HG03432 (cell line): ENCODE measurements at regions not wholly inside any gene's neighbourhood (a gene's known extent, or its start where the extent isn't known, plus 50 kb on each side); places are given as distances from the start of the nearest gene placed in this dataset.

Source experiments
- ATAC-seq: cut with Tn5 transposase; IDR thresholded peaks from one replicate; pipeline ENCODE4 v1.9.1; 2021; ENCODE audit warnings: mild to moderate bottlenecking, moderate library complexity; ENCODE audit not compliant: unreplicated experiment

DNA sequence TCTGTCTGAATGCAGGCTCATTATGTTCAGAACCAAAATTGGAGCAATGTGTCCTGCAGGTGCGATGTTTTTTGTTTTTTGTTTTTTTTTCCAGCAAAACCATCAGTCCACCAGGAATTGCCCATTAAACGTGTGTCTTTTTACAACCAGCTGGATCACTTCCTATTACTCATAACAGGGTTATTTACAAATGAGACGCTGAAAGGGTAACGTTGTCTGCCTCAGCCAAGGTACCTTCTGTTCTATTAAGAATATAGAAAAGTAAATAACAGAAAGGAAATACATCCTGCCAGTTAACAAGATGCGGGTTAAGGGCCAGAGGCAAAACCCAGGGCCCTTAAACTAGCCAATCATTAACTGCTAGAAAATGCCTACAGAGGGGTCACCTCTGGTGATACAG, 590.4 kb downstream of the TBC1D4 start:
- no peak for ATAC-seq

DNA sequence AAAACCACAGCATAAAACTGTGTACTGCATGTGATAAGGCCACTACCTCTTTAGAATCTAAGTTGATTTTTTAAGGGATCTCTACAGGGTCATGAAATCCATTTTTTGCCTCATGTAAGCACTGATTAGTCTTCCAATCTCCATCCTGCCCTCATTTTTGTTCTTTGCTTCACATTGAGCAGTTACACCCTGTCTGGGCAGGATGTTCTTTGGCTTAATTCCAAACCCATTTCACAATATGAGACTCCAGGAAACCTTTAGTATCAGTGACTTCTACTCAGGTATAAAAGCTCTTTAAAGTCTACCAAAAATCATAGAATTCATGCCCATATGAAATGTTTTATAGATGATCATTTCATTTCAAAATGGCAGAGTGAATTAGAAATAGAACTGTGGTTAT, 592.6 kb downstream of the TBC1D4 start:
- no peak for ATAC-seq

DNA sequence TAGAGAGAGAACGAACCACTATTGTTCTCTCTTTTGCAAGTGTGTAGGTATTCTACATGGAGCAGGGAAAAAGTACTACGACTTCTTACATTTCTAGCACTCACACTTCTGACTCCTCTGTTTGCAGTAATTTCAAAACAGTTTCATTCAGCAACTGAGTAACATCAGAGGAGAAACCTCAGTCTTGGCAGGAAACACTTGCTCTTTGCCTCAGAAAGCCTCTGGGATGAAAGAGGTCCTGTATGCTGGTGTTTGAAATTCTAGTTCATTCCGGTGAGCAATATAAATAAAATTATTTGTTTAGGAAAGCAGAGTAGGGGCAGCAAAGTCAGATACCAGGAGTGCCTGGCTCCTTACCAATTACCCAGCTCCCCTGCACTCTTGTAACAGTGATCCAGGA, 595.5 kb downstream of the TBC1D4 start:
- ATAC-seq = no peak

DNA sequence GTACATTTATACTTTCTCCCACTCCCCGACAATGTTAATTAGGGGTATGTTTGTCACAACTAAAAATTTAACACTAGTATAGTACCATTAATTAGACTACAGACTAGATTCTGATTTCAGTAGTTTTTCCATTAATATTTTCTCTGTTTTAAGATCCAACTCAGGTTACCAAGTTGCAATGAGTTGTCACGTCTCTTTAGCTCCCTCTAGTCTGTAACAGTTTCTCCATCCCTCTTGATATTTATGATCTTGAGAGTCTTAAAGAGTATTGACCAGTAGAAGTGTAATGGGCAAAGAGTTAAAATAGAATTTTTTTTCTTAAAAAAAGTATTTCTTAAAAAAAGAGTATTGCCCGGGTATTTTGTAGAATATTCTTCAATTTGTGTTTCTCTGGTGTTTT, 598.1 kb downstream of the TBC1D4 start:
- ATAC-seq = no peak

DNA sequence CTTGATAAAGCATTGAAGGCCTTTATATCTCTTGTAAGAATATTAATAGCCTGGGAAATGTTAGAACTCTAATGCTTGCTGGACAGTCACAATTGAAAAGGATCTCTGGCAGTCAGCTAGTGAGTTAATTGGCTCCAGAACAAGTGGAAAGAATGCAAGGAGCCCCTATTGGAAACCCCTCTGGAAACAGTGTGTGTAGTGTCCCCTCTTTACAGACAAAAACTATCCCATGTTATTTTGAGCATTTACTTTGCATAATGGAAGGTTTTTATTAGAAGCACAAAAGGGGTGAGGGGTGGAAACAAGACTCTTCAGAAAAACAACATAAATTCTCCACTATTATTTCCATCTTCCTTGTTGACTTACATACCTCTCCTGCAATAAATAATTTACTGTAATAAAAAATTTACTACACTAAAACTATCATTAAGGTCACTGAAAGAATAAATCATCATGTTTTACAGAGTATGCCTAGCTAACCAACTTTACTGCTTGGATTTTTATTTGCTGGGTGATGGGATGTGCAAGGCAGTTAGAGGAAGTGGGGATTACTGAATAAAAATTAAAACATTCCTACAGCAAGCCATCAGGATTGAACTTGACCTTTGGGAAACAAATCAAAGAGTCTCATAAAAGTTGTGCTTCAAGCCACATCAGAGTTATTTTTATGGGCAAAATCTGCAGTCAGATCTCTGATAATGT, 610.4 kb downstream of the TBC1D4 start:
- ATAC-seq = no peak

DNA sequence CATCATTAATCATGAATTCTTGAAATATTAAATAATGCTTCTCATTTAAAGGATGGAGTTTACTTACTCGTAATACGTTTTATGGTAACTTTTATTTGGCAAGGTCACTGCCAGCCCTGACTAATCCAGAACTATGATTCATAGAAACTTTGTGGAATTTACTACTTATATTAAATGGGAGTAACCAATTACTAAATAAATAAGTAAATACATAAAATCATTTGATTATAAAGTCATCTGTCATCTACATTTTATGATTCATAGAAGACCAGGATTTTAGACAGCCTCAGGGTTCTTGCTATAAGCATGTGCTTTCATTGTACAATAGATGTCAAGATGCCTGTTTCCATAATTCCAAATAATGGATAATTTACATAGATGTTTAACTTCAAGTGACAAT, 611.1 kb downstream of the TBC1D4 start:
- no peak for ATAC-seq

DNA sequence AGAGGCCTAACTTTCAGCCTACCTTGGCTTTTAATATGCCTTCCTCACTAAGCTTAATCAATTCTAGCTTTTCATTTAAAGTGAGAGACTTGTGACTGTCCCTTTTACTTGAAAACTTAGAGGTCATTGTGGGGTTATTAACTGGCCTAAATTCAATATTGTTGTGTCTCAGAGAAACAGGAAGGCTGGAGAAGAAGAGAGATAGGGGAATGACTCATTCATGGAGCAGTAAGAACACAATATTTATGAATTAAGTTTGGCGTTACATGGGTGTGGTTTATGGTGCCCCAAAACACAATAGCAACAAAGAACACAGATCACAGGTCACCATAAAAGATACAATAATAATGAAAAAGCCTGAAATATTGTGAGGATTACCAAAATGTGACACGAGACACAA, 612.1 kb downstream of the TBC1D4 start:
- ATAC-seq = no peak

DNA sequence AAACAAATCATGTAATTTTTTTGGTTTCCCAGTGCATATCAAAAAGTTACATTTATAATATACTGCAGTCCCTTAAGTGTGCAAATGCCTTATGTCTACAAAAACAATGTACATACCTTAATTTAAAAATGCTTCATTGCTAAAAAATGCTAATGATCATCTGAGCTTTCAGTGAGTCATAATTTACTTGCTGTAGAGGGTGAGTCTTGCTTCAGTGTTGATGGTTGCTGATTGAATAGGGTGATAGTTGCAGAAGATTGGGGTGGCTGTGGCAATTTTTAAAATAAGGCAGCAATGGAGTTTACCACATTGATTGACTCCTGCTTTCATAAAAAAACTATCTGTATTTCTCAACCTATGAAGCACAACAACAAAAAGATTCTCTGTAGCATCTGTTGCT, 613.9 kb downstream of the TBC1D4 start:
- no peak for ATAC-seq

DNA sequence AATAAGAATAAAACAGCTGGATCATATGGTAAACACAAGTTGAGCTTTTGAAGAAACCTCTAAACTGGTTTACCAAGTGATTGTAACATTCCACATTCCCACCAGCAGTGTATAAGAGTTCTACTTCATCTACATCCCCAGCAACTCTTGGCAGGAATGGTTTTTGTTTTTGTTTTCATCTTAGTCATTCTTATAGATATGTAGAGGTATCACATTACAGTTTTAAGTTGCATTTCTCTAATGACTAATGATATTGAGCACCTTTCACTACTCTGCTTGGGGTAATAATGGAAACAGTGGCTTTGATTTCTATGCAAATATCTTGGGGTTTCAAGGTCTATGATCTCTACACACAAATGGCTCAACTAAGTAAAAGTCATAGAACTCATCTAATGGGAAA, 614.5 kb downstream of the TBC1D4 start:
- ATAC-seq = peak; percentile 68

DNA sequence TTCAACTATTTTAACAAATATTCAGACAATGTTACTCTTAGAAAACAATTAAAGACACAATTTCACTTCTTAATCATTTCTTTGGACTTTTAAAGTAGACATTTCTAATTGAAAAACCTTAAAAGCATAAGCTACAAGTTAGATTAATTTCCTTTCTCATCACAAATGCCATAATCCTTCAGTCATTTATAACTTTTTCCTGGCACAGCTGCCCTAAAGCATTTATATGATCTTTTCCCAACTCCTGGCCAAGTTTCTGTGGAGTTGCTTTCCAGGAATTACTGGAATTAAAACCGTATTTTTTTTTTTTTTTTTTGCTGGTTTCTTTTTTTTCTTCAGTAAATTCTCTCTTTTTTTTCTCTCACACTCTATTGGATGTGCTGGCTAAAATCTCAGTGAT, 615.9 kb downstream of the TBC1D4 start:
- no peak for ATAC-seq

DNA sequence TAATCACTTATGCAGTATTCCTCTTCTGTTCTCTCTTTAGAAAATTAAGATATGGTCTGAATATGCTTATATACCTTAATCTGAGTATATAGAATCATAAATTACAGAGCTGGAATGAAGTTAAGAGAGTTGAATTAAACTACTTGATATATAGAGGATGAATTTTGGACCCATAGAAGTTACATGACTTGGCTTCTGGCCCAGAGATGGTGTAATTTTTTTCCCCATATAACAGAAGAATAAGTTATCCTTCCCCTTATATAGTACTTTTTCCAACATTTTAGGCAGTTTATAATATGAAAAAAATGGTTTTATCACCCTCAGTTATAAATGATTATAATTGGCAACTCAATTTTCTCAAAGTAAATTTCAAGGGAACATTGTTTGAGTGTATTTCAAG, 616.3 kb downstream of the TBC1D4 start:
- ATAC-seq = no peak

DNA sequence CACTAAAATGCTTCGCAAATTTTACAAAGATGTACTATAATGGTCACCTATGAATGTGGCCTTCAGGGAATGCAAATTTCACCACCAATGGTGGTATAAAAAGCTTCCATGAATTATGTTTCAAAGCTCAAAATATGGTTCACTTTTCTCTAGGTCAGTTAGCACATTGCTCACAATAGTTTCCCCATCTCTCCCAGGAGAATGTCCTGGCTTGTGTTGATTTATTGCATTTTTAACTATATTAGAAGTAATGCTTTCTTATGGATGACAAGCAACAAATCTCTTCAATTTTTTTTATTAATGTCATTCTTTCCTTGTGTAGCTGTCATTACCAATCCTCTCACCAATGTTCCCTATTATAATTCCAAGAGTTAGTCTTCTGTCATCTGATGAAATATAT, 621.2 kb downstream of the TBC1D4 start:
- ATAC-seq = no peak

DNA sequence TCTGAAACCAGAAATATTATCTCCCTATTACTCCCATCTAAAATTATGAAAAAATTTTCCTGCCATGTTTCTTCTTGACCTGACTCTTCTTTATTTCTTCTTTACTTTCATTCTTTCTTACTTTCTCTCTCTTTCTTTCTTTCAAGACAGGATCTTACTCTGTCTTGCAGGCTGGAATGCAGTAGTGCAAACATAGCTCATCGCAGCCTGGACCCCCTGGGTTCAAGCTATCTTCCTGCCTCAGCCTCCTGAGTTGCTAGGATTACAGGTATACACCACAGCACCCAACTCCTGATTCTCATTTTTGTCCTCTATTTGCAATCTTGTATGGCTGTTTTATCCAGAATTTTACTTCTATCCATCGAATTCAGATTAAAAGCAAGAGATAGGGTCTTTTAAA, 631.1 kb downstream of the TBC1D4 start:
- ATAC-seq = no peak

DNA sequence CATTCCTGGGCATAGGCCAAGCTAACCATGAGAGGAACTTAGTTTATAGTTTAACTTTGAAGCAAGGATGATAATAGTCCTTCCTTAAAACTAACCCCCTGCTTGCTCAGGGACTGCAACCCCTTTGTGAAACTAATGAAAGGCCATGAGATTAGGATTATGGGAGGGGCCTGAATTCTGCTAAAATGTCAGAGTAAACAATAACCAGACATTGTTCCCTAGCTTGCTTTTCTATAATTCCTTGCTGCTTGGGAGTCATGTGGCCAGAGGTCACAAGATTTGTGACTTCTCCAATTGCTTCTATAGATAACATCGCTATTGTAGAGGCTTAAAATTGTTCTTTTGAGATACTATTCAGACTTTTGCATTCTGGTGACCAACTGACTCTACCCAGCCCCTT, 634.0 kb downstream of the TBC1D4 start:
- no peak for ATAC-seq

DNA sequence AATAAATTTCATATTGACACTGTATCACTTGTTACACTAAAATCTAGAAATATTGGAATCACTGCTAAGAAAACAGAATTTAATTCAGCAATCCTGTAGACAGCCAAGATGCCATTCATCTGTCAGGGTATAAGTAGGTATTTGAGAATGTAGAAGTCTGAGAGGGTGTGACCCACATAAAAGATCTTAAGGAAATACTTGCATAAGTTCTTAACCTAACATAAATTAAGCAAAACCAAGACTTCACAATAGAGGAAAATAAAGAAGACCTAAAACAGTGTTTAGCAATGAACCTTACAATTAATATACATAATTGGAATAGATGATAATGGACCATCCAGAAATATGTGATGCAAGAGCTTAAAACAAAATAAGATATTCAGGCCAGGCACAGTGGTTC, 636.2 kb downstream of the TBC1D4 start:
- ATAC-seq = no peak

DNA sequence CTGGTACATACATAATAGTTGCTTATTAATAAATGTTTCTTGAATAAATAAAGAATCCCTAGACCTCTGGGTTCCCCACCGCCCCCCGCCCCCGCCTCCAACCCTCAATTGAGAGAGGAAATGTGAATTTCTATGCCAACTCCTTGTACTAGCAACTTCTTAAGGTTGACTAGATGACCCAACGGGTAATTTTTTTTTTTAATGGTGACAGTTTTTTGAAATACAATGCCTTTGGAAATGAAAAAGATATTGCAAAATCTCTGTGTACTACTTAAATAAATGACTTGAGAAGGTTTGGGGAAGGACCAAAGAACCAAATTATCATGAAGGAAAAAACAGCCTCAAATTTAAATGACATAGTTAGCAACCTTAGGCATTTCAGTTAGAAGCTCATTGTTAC, 640.3 kb downstream of the TBC1D4 start:
- no peak for ATAC-seq

DNA sequence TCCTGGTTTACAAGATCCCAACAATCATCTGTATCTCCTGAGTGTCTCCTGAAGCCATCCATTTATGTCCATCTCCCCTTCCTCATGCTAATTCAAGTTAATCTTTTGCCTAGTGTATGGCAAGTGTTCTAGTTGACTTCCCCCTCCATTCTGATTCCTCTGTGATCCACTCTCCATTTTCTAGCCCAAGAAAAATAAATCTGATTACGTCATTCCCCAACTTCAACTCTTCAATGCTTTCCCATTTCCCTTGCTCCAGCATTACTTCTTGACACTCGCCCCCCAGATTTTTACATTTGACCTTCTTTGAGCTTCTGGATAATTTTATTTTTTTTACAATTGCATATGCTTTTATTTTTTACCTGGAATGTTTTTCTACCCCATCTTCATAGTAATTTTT, 640.8 kb downstream of the TBC1D4 start:
- no peak for ATAC-seq

DNA sequence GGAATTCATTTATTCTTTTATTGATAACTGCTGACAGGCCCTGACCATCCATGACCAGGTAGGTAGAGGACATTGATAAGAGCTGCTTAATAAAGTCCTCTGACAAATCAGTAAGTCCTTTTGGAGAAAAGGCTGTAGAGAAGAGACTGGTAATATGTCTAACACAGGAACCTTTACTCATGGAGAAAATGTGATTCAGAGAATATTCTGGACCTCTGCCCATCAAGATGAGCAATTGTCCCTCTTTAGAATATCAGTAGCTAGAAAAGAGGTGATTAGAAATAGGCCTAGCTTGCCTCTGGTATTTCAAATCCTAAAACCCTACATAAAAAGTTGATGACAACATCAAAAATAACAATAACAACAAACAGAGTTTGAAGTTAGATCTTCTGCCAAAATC, 642.3 kb downstream of the TBC1D4 start:
- ATAC-seq = no peak

DNA sequence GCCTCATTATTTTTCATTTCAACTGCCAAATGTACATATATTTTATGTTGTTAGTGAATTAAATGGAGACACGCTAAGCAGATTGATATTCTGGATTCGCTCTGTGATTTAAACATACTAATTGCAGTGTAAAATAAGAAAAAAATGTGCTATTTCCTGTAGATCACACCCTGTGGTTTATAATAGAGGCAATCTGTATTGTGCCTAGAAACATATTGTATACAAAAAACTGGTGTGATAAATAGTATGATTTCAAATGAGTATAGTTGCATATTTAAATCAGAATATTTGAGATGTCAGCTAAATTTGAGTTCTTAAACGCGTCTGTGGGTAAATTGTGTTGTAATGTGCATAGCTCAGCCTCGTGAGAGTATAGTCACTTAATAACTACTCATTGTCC, 643.9 kb downstream of the TBC1D4 start:
- no peak for ATAC-seq

DNA sequence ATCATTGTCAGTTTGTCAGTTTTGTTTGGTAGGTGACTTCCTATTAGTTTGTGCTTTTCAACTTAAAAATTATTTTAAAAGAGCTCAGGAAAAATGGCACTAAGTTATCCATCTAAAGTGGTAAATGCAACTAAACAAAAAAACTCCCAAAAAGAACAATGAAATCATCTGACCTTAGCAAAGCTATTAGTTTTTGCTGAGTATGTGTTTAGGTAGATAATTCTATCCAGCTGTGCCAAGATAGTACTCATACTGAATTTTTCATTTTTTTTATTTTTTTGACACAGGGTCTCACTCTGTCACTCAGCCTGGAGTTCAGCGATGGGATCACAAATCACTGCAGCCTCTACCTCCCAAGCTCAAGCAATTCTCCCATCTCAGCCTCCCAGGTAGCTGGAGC, 645.3 kb downstream of the TBC1D4 start:
- ATAC-seq = no peak

DNA sequence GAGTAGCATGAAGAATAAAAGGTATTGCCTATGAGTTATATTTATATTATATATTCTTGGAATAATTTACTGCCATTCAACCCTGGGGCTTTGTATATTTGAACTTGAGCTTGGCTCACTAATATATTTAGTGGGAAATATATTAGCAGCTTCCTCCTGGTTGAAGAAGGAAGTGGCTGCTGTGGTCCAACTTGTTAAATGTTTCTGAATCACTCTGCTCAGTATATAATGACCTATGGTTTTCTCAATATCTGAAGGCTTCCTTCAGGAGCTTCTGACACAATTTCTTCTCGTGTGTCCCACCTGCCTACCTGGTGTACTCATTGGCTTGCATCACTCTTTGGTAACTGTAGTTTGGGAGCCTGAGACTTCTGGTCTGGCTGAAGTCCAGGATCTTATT, 646.4 kb downstream of the TBC1D4 start:
- no peak for ATAC-seq

DNA sequence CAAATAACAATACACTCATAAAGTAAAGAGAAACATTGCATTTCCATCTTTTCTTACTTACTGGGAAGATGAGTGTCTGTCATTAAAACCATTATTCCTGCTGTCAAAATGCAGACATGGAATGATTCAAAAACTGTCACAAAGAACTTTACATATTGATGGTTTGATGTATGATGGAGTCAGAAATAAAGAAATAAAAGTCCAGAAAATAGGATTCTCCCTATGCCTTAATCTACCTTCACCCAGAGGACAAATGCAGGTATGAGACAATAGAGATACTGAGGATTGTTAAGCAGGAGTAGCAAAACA, 656.1 kb downstream of the TBC1D4 start:
- ATAC-seq = no peak

DNA sequence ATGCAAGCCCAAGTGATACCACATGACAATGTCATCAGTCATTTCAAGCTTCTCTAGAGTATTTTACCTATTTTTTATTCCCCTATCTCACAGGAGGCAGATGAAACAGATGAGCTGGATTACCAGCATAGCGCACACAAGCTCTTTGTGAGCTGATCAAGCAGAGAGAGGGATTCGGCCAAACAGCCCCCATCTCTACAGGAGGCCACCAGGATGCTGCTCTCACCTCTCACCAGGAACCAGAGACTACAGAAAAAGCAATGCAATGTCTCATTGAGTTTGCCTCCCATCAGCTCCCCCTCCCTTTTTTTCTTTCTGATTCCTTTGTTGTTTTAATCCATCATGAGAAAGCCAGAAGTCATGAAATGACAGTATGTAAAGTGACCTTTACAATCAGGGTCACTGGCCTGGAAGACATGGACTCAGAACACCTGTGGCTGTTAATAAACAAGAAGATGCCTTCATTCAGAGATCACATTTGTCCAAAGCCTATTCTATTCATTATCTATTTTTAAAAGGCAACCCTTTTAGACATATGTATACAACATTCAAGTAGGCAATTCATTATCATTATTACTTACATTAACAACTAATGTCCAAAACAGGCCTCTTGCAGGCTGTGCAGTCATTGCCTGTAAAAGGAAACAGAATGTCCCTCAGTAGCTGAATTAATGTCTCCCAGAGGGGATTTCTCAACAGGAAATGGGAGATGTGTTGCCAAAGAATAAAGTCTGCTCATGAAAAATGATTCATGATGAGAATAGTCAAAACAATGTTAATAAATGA, 656.6 kb downstream of the TBC1D4 start:
- ATAC-seq = no peak
